NCI-H1417 (cell line): ENCODE measurements at regions not wholly inside any gene's neighbourhood (a gene's known extent, or its start where the extent isn't known, plus 50 kb on each side); places are given as distances from the start of the nearest gene placed in this dataset.
"Not testable (repeated sequence)": the region's sequence is repeated elsewhere in the genome, so short reads cannot be mapped to it uniquely, and the experiment has no call there.

Experiments used
- DNase-seq, 3 experiments: peaks; one replicate each; lab custom pipeline; 2025; lab: John Stamatoyannopoulos, UW

GRCh38 chr4:101730291-101731117 is 60.0 kb upstream of the BANK1 start:
- DNase-seq: peak; percentile 41 to 84 (median 55)

GRCh38 chr4:101727238-101727637 is 63.3 kb upstream of the BANK1 start:
- DNase-seq: no peak

- DNase-seq: peak in 2 of 3 experiments; percentile 28 to 61
Measured at GRCh38 chr4:101724093-101724492, 66.4 kb upstream of the BANK1 start.

- DNase-seq: no peak
Measured at GRCh38 chr4:101718810-101719209, 71.7 kb upstream of the BANK1 start.

- peak in 2 of 3 experiments; percentile 28 to 44 for DNase-seq
Measured at GRCh38 chr4:101711590-101712260, 78.8 kb upstream of the BANK1 start.

GRCh38 chr4:101710806-101711205 is 79.7 kb upstream of the BANK1 start:
- no peak for DNase-seq

- peak in 1 of 3 experiments; percentile 23 for DNase-seq
Measured at GRCh38 chr4:101708293-101709039, 82.1 kb upstream of the BANK1 start.

- no peak for DNase-seq
Measured at GRCh38 chr4:101707596-101707995, 82.9 kb upstream of the BANK1 start.

- no peak for DNase-seq
Measured at GRCh38 chr4:101706535-101707057, 83.9 kb upstream of the BANK1 start.

GRCh38 chr4:101701551-101701950 is 89.0 kb upstream of the BANK1 start:
- DNase-seq: no peak

- DNase-seq: no peak
Measured at GRCh38 chr4:101699441-101700124, 90.9 kb upstream of the BANK1 start.

- DNase-seq: no peak
Measured at GRCh38 chr4:101697266-101697665, 93.3 kb upstream of the BANK1 start.

GRCh38 chr4:101696276-101697010 is 94.1 kb upstream of the BANK1 start:
- DNase-seq: no peak

GRCh38 chr4:101695176-101695575 is 95.4 kb upstream of the BANK1 start:
- DNase-seq: no peak

GRCh38 chr4:101694403-101694802 is 96.1 kb upstream of the BANK1 start:
- DNase-seq: not testable (repeated sequence)

- DNase-seq: peak in 2 of 3 experiments; percentile 64 to 89
Measured at GRCh38 chr4:101693842-101694398, 96.6 kb upstream of the BANK1 start.

- no peak for DNase-seq
Measured at GRCh38 chr4:101689220-101689619, 101.3 kb upstream of the BANK1 start.

GRCh38 chr4:101685126-101685525 is 105.4 kb upstream of the BANK1 start:
- no peak for DNase-seq

- peak in 1 of 3 experiments; percentile 43 for DNase-seq
Measured at GRCh38 chr4:101682946-101683345, 107.6 kb upstream of the BANK1 start.

GRCh38 chr4:101678180-101678579 is 112.3 kb upstream of the BANK1 start:
- peak in 1 of 3 experiments; percentile 17 for DNase-seq

- DNase-seq: no peak
Measured at GRCh38 chr4:101670897-101671296, 119.6 kb upstream of the BANK1 start.
